GM18909 (cell line): ENCODE measurements at regions not wholly inside any gene's neighbourhood (a gene's known extent, or its start where the extent isn't known, plus 50 kb on each side); places are given as distances from the start of the nearest gene placed in this dataset.

Experiments used
- ATAC-seq: cut with Tn5 transposase; IDR thresholded peaks from one replicate; pipeline ENCODE4 v1.9.1; 2021; ENCODE audit warnings: mild to moderate bottlenecking; ENCODE audit not compliant: unreplicated experiment, poor library complexity

GRCh38 chr16:76157629-76158028, 119.6 kb upstream of the CNTNAP4 start:
- ATAC-seq: no peak

DNA sequence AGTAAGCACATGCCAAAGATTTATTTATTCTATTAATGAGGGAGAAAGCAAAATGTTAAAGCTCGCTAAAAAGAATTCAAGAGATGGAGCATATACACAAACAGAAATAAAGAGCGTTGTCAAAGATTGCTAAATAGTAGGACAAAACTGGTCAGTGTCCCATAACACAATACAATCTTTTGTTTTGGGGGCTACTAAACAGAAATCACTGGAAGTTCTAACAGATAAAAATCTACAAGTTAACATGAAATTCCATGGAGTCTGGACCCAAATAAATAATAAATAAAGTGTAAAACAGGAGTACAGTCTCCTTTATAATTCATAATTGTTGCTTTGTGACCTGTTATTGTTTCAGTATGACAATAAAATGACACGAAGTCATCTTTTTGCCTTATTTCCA, 115.2 kb upstream of the CNTNAP4 start:
- no peak for ATAC-seq

DNA sequence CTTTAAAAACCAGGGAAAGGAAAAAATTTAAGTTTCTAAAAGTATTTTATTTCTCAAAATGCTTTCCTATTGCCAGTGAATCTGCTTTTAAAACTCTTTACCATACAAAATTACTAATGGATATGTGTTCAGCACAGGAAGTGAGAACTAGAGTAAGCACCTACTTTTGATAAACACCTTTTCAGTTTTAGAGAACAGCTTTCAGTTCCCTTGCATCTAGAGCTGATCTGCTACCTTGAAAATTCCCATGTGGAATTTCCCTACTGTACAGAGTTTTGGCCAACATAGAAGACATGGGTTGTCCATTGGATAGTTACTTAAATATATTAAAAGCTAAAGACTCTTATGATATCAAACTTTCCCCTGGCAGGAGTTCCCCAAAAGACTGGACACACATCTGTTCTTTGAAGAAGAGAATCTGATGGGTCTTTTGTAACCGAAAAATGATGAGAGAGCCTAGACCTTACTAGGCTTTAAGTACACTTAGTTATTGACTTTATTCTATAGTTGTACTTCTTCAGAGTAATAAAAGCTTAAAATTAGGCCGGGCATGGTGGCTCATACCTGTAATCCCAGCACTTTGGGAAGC, 112.1 kb upstream of the CNTNAP4 start:
- peak; percentile 42 for ATAC-seq

DNA sequence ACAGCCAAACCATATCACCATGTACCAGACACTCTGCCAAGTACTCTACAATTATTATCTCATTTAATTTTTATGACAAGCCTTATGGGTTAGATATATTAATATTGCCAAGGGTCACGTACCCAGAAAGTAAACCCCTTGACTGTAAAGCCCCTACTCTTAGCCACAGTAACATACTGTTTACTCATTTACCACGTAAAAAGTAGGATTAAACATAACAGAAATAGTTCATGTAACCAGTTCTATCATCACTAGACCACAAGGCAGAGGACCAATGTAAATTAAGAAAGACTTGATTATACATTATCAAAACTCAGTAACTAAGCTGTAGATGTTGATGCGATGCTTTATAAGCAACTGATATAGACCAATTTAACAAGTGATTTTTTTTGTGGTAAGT, 101.5 kb upstream of the CNTNAP4 start:
- no peak for ATAC-seq

- peak; percentile 82 for ATAC-seq
These were observed 101.0 kb upstream of the CNTNAP4 start for GRCh38 chr16:76176153-76176552.

DNA sequence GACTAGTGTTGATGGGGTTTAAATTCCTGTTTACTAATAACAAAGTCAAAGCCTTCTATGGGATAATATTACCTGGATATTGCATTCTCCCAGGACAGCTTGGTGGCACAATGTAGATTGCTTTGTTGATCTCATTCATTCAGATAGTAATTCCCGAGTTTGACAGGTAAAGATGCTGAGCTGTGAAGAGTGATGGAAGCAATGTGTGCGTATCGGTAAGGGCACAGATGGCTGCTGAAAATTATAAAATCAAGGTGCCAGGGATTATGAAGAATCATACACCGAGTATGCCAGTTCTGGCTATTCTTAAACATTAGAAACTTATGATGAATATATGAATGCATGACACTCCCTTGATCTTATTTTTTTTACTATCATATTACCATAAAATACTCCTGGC, 100.6 kb upstream of the CNTNAP4 start:
- ATAC-seq: no peak

- no peak for ATAC-seq
These were observed 95.1 kb upstream of the CNTNAP4 start for GRCh38 chr16:76182041-76182635.

GRCh38 chr16:76183647-76184046, 93.6 kb upstream of the CNTNAP4 start:
- ATAC-seq: no peak

- no peak for ATAC-seq
These were observed 87.1 kb upstream of the CNTNAP4 start for GRCh38 chr16:76190057-76190456.

DNA sequence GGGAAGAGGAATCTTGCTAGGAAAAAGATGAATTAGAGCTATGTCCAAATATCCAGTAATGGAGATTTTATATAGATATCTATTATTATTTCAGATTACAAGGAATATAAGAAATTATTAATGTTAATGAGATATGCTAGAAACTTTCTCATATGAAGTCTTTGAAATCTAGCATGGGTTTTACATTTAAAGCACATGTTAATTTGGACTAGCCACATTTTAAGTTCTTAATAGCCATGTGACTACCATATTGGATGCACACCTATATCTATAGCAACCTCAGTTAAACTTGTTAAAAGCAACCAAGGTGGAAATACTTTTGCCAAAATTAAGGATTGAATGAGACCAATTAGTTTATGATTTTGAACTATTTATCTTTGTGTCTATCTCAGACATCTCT, 86.7 kb upstream of the CNTNAP4 start:
- ATAC-seq: no peak

DNA sequence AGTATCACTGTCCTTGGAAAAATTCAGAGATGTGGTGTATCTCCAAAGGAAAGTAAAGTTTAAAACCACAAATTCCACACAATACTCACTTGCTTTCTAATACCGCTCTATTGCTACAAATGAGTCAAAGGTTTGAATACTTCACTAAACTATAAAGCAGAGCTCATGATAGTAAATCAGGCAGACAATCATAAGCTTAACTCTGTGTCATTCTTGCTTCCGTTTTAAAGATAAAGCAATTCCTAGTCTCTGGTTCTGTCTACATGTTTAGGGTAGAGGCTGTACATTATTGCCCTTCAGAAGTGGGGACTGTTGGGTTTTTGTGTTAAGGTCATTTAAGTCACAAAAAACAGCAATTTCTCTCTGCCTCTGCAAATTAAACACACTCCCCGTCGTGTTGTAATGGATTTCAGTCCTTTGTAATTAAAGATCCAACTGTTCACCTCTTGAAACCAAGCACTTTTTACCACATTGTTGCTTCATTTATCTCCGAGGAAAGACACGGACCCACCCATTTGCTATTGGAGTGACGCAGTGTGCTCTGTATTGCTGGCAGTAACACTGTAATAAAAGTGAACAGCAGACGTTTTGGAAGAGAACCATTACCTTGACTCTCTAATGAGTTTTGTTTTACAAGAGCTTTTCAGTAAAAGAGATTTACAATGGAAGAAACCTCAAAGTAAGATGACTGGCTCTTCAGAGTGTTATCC, 83.1 kb upstream of the CNTNAP4 start:
- ATAC-seq: no peak

DNA sequence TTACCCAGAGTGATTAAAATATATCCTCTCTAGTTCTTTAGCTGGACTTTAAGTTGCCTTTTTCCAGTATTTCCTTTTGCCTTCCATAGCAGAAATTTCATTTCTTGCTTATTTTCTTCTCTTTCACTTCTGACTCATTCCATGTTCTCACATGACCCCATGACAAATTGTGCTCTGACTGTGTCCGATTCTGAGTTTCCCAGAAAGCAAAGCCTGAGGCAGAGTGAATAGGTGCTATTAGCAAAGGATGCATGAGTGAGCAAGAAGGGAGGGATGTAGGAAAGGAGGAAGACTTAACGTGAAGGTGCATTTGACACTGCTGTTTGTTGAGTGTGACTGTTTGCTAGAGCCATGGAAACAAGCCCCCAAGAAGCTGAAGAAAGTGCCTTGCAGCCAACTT, 82.6 kb upstream of the CNTNAP4 start:
- ATAC-seq: no peak

DNA sequence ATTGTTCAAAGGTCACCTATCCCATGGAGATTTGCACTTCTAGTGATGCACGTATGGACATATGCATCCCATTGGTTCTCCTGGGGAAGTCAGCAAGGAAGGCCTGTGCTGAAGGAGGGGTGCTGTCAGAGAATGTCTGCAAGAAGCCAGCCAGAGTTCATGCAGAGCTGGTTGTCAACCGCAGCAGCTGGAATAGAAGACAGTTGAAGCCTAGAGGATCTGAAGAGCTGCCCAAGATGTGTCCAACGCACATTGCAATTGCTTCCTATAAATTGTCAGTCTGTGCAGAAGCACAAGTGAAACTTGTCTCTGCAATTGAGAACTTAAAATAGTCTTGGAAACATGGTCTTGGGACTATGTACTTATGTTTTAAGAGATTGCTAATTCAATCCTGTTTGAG, 82.1 kb upstream of the CNTNAP4 start:
- no peak for ATAC-seq

DNA sequence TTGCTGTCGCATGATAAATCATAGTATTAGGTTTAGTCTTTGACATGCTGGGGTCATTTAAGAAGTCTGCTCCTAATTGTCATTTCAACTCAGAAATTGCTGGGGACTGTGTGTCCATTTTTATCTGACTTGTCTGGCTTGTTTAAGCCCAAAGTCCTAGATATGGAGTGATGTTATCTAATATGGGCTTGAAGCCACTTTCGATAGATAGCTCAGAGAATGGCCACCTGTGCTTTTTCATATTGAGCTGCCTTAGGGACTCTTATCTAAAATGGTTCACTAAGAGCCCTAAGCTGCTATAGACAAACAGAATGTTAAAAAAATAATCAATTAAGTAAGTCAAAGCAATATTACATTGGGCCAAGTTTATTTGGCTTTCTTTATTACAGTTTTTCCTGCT, 81.6 kb upstream of the CNTNAP4 start:
- no peak for ATAC-seq

GRCh38 chr16:76197900-76198299, 79.3 kb upstream of the CNTNAP4 start:
- ATAC-seq: no peak

GRCh38 chr16:76199681-76200220, 77.5 kb upstream of the CNTNAP4 start:
- no peak for ATAC-seq

DNA sequence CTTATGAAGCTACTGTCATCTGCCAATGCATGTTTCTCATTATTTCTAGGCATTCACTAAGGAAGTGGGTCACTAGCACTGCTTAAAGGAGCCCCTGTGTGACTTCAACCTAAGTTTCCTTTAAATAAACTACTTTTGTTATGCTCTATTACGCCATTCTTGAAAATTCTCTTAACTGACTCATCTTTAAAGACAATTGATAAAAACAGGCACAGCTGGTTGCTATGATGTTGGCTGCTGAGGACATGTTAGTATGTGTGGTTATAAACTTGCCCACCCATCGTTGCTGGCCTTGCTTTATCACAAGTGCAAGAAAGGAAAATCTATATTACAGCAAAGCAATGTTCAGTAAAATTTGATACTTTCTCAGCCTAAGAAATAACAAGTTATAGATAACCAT, 75.8 kb upstream of the CNTNAP4 start:
- ATAC-seq: no peak

GRCh38 chr16:76204249-76204648, 73.0 kb upstream of the CNTNAP4 start:
- ATAC-seq: peak; percentile 73

- no peak for ATAC-seq
These were observed 69.9 kb upstream of the CNTNAP4 start for GRCh38 chr16:76207270-76207669.

DNA sequence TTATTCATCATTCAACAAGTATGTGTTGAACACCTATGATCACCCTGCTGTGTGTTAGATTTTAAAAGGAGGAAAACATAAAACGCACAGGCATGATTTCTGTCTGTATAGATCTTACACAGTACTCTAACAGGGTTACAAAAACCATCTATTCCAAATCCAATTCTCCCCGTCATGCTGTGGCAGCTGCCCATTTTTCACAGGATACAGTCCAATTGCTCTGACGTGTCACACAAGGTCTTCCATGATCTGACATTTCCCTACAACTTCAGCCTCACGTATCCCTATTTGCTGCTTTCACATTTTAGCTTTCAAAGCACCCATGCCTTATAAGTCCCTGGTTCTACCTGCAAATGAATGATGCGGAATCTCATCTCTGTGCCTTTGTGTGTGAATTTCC, 67.0 kb upstream of the CNTNAP4 start:
- ATAC-seq: no peak

GRCh38 chr16:76213860-76214259, 63.3 kb upstream of the CNTNAP4 start:
- no peak for ATAC-seq

GRCh38 chr16:76214856-76215255, 62.3 kb upstream of the CNTNAP4 start:
- no peak for ATAC-seq
